NCI-H748 treated with DMSO at 0.1 percent for 48 hours (cell line): ENCODE measurements at regions not wholly inside any gene's neighbourhood (a gene's known extent, or its start where the extent isn't known, plus 50 kb on each side); places are given as distances from the start of the nearest gene placed in this dataset.
"Not testable (repeated sequence)": the region's sequence is repeated elsewhere in the genome, so short reads cannot be mapped to it uniquely, and the experiment has no call there.

Source experiments
- DNase-seq: peaks from one replicate; lab custom pipeline; 2025; lab: John Stamatoyannopoulos, UW

DNA sequence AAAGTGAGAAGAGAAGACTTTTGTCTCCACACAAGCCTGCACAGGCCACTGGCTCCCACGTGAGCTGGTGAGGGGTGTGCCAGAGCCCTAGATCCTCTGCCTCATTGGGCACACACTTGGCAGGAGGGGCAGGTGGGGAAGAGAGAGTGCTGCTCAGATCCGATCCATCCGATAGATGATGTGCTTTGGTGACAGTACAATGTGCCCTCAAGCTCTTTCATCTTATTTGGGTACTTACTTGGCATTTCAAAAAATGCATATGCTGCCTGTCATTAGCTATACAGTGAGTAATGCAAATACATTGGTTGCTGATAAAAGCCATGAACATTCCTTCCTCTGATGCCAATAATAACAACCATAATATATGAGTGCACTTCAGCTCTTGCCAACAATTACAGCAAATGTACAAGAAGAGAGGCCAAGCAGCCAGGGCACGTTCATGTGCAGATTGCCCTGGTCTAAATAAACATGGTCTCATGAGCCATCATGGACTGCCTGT is 255.3 kb downstream of the VAPA start:
- peak; percentile 7 for DNase-seq

DNA sequence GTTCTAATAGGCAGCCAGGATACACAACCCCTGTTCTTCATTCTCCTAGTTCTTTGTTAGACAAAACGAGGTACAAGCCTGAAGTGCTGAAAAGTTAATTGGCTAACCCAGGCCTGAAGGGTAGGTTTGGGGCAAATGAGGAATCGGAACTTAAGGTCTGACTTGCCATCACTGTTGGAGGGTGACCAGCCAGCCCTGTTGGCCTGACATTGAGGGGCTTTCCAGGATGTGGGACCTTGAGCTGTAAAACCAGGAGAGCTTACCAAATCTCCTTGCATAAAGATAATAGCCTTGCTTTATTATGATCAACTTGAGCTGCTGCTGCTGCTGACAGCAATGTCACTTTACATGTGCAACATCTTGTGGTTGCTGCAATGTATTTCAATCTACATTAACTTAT is 256.0 kb downstream of the VAPA start:
- no peak for DNase-seq

DNA sequence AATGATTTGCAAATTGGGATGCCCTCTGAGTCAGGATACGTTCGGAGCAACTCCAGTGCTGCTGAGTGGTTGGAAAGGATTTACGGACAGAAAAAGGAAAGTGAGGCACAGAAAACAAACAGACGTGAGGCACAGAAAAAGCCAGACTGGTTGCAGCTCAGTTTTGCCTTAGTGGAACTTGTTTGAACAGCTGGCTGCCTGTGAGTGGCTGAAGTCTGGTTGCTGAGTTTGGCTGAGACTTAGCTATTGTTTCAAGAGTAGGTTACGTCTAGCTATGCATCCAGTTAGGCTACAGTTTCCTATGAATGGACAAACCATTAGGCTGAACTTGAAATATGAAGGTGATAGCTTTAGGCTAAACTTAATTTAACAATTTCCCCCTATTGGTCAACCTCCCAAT is 256.6 kb downstream of the VAPA start:
- peak; percentile 53 for DNase-seq

DNA sequence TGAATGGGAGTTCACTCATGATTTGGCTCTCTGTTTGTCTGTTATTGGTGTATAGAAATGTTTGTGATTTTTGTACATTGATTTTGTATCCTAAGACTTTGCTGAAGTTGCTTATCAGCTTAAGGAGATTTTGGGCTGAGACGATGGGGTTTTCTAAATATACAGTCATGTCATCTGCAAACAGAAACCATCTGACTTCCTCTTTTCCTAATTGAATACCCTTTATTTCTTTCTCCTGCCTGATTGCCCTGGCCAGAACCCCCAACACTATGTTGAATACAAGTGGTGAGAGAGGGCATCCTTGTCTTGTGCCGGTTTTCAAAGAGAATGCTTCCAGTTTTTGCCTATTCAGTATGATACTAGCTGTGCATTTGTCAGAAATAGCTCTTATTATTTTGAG is 261.5 kb downstream of the VAPA start:
- not testable (repeated sequence) for DNase-seq

DNA sequence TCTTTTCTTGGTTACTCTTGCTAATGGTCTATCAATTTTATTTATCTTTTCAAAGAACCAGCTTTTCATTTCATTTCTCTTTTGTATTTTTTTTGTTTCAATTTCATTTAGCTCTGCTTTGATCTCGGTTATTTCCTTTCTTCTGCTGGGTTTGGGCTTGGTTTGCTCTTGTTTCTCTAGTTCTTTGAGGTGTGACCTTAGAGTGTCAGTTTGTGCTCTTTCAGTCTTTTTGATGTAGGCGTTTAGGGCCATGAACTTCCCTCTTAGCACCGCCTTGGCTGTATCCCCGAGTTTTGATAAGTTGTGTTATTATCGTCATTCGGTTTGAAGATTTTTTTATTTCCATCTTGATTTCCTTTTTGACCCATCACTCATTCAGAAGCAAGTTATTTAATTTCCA is 265.5 kb downstream of the VAPA start:
- not testable (repeated sequence) for DNase-seq

DNA sequence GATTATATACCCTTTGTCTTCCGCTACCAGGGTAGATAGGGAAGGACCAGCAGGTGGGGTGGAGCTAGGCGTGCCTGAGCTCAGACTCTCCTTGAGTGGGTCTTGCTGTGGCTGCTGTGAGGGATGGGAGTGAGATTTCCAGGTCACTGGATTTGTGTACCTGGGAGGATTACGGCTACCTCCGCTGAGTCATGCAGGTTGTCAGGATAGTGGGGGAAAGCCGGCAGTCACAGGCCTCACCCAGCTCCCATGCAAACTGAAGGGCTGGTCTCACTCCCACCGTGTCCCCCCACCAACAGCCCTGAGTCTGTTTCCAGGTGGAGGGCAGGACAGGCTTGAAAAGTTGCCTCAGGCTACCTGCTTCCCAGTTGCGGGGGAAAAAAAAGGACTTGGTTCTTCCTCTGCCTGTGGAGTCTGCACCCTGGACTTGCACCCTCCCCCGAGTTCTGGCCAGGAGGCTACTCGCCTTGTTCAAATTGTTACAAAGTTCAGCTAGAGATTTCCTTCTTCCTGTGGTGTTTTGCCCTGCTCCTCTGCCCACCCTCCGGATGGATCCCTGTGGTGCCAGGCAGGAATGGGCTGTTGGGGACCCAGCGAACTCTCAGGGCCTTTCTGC is 268.3 kb downstream of the VAPA start:
- DNase-seq, result no peak

DNA sequence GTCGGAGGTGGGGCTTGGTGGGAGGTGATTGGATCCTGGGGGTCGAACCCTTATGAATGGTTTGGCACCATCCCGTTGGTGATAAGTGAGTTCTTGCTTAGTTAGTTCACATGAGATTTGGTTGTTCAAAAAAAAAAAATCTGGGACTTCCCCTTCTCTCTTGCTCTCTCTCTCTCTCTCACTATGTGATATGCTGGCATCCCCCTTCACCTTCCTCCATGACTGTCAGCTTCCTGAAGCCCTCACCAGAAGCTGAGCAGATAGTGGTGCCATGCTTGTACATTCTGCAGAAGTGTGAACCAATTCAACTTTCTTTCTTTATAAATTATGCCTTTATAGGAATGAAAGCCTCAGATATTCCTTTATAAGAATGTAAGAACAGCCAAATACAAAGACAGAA is 269.7 kb upstream of the APCDD1 start:
- no peak for DNase-seq

DNA sequence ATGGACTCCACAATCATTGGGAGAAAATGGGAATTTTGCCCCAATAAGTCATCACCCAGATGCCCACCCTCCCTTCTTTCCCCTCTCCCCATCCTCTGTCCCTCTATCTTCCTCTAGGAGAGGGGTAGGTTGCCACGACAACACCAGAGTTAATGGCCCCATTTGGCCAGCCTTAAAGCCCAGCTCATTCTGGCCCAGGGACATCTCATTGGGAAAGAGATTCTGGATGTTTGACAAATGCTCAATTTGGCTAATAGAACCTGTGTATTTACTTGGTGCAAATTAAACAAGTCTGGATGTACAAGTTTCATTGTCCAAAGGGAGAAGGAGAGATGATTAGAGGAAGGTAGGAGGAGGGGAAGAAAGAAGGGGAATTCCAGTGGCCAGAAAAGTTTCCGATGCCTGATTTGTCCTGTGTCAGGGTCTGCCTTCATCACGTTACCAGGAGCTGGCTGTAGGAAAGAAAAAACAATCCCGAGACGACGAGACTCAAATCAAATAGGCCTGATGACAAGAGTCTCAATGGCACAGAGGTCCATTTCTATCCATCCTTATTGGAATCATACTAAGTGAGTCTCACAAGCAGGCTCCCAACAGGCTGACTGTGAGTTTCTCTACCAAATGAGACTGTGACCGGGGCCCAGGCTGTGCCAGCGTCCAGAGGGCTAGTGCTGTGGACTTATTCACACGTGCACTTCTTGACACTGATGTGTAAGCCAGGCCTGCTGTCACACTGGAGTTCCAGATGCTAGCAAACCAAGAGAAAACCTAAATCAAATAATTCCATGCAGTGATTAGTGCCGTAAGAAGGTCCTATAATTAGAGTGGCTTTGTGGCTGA is 265.2 kb upstream of the APCDD1 start:
- no peak for DNase-seq

DNA sequence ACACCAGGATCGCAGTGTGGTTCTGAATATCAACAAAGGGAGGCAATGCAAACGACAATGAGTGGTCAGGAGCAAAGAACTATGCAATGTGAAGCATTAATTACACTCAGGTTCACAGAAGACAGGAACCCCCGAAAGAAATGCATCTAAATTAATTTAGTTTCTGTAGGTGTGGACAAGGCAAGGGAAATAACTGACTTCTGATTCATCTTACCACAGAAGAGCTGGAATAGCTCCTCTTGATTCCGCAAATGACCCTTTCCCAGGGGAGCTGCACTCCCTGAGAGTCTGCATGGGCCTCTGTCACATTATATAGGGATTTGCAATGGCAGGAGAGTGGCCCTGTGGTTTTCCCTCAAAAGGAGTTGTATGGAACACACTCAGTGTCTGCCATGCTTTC is 263.9 kb upstream of the APCDD1 start:
- no peak for DNase-seq

DNA sequence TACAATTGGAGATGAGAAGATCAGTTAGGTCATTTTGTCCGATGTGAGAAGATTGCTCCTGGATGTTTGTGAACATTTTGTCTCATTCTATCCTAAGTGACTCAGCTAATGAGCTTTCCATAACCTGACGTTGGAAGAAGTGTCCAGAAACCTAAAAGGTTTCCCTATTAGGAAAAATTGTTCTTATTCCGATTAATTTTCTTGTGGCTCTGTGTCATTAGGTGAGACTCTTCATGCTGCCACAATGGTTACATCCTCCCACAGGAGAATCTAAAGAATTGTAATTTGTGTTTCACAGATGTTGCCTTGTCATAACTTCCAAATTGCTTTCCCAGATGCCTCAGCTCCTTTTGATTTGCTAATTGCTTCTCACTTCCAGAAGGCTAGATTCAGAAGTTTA is 261.0 kb upstream of the APCDD1 start:
- DNase-seq, result no peak

DNA sequence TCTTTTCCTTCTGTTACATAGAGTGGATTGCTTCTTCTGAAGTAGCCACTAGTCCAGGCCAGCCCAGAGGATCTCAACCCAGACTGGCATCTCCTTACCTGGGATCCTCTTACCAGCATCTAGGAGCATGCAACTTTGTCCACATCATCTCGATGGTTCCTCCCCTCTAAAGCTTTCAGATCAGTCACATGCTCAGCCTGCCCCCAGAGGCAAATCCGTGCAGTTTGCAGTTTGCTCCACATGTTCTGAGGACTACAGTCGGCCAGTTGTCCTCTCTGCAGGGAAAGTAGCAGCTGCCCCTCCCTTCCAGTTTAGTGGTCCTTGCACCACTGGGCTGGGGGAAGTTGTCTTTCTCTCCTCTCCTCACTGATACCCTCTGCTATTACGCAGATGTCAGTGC is 259.8 kb upstream of the APCDD1 start:
- DNase-seq, result no peak

DNA sequence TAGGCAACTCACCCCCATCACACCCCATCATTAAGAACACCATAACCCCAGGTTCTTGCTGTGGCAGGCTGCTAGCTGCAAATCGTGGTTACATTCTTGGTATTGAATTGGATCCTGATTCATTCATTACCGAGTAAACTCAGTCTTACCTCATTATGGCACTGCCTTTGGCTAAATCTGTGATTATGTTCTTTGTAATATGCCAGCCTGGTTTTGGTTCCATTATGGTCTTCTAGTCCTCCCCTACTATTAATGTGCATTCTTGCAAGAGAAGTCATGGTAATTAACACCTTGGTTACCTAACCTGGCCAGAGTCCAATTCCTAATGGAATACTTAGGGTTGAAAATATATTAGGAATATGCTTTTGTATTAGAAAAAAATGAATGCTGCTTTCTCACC is 258.9 kb upstream of the APCDD1 start:
- DNase-seq, result no peak

DNA sequence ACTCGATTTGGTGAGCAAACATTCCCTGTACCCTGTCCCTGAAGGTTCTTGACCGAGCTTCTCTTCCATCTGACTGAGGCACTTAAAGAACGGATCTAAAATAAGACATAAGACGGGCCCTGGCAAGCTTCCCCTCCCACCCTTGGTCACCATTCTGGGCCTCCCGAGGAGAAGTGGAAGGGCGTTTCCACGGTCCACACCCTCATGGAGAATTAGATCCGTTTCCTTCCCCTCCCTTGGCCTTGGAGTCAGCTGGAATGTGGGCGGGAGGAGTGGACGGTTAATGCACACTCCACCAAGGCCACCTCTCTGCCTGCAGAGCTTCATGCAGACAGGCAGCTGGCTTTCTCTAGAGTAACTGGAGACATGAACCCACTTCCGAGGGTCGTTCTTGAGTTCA is 257.3 kb upstream of the APCDD1 start:
- DNase-seq, result no peak

DNA sequence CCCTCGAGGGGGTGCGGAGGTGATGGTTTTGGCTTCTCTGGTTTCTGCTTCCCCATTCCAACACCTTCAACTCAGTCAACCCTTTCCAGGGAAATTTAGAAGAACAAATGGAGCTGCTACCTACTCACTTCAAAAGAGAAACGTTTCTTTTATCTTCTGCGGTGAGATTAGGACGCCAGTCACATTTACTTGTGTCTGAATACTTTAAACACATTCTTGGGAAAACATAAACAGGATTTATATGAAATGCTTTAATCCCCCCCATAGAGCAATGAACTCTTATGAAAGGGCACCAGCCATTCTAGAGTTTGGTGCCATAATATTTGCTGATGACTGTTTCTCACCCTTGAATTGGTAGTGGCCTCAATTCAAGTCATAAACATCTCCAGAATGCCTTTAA is 253.2 kb upstream of the APCDD1 start:
- DNase-seq, result no peak

DNA sequence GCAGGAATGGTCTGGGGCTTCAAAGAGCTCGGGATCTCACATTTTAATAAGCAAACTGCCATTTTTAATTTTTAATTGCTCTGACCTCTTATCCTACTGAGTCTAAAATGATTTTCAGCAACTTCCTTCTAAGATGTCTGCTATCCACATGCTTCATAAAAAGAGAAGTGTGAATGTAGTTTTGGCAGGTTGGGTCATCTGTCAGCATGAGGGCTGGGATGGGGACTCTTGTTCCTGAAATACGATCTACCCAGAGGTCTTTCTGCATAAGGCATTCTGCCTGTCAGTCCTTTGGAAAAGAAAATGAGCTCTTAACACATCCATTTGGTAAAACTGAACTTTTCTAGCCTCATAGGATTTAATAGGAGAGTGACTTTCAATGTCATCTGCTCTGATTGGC is 252.8 kb upstream of the APCDD1 start:
- no peak for DNase-seq

DNA sequence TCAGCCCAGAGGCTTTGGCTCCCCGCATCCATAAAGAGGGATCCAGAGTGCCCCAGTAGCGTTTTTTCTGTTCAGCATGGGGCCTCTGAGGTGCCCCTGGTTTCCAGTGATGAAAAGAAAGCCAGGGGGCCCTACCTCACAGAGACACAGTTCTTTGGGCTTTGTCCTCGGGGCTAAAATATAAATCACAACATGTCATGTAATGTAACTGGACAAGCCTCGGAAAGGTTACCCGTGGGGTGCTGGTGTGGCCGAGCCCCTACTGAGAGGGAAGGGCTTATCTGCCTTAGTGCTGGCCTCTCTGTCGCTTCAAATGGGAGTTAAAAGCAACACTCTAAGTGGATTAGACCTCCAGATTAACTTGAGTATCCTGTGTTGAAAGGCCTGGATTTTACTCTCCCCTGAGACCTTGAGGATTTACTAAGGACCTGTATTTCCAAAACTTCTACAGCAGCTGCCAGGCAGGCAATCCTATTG is 251.6 kb upstream of the APCDD1 start:
- no peak for DNase-seq

DNA sequence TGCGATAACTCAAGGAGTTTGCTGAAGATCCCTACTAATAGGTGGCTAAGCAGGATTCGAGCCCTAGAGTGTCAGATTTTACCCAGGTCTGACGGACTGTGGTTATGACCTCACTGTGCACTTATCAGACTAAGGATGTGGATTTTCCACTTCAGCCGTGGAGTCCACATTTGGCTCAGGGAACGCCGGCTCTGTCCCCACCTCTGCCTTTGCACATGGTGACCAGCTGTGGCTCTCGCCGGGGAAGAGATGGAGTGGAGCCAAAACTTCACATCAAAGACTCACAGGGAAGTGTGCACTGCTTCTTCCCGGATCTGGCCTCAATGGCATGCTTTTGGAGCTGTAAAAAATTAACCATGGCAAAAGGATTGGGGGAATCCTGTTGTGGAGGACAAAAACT is 249.3 kb upstream of the APCDD1 start:
- DNase-seq, result no peak

DNA sequence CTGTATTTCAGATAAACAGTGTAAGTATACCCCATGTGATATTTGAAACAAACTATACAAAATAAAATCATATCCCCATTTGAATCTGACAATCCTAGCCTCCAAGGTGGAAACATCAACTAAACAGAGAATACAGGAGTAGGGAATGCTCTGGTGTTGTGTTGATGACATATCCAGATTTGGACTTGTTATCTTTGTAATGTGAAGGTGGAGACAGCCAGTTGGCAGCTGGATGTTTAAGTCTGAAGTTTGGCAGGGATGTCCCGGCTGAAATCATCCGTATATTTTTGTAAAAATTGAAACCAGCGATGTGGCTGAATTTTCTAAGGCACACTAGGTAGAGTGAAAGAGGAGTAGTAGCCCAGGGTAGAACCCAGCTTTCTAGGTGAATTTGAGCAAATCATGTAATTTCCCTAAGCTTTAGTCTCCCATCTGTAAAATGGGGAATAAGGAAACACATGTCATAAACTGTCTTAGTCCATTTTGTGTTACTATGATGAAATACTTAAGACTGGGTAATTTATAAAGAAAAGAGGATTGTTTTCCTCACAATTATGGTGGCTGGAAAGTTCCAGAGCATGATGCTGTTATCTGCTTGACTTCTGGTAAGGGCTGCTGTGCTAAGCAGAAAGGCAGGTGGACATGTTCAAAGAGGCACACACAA is 246.6 kb upstream of the APCDD1 start:
- no peak for DNase-seq

DNA sequence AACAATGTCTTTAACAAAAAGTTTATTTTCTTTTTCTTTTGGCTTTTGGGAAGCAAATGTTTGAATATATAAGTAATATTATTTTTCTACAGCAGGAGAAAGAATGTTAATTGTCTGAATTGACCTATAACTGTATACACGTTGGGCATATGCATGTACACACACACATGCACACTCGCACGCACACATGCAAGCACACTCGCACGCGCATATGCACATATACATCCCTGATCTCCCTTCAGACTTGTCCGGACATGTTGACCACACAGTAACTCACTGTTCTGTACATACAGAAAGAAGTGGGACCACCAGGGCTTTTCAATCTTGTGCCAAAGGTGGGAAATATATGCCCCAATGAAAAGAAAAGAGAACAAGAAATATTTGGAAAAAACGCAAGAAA is 245.1 kb upstream of the APCDD1 start:
- DNase-seq, result no peak

DNA sequence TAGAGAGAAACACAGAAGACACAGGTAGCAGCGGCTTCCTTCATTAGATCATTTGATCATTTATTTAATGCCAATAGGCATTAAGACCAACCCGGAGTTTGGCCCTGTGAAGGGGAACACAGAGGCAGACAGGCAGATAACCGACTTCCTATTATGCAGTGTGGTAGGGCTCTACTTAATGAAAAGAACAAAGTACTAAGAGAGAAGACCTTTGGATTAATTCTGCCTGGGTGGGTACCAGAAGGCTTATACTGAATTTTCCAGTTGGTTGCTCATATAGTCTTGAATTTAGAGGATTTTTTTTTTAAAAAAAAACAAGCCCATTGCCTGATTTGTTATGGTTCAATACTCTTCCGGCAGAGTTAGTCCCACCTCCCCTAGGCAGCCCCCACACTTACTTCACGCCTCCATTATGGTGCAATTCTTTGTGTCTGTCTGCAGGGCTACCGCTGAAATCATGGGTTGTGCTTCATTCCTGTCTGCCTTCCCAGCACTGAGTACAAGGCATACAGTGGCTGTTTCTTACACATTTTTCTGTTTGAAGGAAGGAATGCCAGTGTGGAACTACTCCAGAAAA is 244.3 kb upstream of the APCDD1 start:
- DNase-seq, result no peak

DNA sequence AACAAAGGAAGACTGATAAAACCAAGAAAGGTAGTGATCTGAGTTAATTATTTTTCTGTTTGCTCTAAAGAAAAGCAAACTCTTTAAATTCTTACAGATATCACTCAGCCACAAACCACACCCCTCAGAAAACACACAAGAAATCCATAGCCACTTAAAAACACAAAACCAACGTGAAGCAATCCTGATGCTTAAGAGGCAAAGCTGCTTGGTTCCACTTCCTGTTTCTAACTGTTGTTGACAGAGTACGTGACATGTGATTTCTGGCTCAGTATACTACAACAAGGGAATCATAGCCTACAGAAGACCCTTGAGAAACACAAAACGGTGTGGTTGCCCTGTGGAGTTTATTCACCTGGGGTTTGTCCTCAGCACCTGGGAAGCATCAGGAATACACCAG is 240.9 kb upstream of the APCDD1 start:
- peak; percentile 83 for DNase-seq

DNA sequence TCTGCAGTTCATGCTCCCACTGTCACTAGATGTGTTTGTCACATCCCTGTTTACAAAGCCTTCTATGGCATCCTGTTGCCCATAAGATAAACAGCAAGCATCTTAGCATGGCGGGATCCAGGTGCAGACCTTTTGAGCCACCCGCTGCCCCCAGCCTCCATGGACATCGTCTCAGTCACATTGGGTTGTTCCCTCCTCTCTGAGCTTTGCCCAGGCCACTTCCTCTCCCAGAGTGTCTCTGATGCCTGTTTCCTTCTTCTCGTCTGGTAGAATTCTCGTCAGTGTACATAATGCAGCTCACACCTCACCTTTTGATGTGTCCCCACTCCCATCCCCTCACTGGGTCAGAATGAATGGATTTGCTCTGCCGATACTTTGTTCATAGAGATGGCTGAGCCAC is 239.0 kb upstream of the APCDD1 start:
- no peak for DNase-seq

DNA sequence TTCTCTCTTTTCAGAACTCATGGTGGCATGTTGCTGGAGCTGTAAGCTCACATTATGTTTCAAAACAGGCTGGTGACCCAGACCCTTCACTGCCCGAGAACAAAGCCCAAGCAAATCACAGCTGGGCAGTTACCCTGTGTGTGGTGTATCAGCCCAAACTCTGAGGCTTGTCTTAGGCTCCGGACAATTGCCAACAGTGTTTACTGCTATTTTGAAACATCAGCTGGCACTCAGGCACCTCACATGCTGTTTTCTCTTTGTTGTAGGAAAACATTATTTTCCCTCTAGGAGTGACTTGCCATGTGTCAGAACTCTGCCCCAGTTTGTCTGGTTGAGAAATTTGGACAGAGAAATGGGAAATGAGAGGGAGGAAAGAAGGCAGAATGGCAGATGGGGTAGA is 237.6 kb upstream of the APCDD1 start:
- DNase-seq, result no peak
